Right lobe of liver (tissue), 6 donors: ENCODE measurements at regions not wholly inside any gene's neighbourhood (a gene's known extent, or its start where the extent isn't known, plus 50 kb on each side); places are given as distances from the start of the nearest gene placed in this dataset.

Source experiments
- ATAC-seq, 4 donors: fragments of 200-7000 bp; cut with Tn5 transposase; one replicate each; pipeline ENCODE4 v1.9.1; 2020; ENCODE audit warnings: mild to moderate bottlenecking in 4 of 4, moderate library complexity in 4 of 4
- DNase-seq, 3 donors: peaks; one replicate each; pipeline ENCODE4 v3.0.0-alpha.2; 2020
- H3K27ac ChIP-seq, 3 donors: fragments of 200-600 bp; one replicate each; pipeline ENCODE4 v1.8.0; 2022
- H3K27me3 ChIP-seq, 2 donors: fragments of 200-600 bp; one replicate each; pipeline ENCODE4 v1.8.0; 2022
- H3K36me3 ChIP-seq, 4 donors: fragments of 200-600 bp; sonication (generic) in 1 of 4; one replicate each; pipeline versions ENCODE4 v1.5.1 to v1.8.0; 2017 to 2022; ENCODE audit warnings: control low read depth in 1 of 4
- H3K4me1 ChIP-seq, 4 donors: fragments of 200-600 bp; sonication (generic) in 1 of 4; one replicate each; pipeline versions ENCODE4 v1.5.1 to v1.8.0; 2017 to 2022; ENCODE audit warnings: control low read depth in 1 of 4
- H3K4me3 ChIP-seq, 3 donors: fragments of 200-600 bp; one replicate each; pipeline ENCODE4 v1.8.0; 2022
- H3K9me3 ChIP-seq, 4 donors: fragments of 200-600 bp; sonication (generic) in 1 of 4; one replicate each; pipeline versions ENCODE4 v1.5.1 to v1.8.0; 2017 to 2022; ENCODE audit warnings: control low read depth in 1 of 4
- POLR2A ChIP-seq: fragments of 450-650 bp; IDR thresholded peaks from one replicate; pipeline ENCODE4 v1.6.1; 2017; ENCODE audit warnings: antibody characterized with exemption, mild to moderate bottlenecking
- WGBS: methylation state at CpG from one replicate; pipeline ENCODE4 v1.1.6; 2018; ENCODE audit warnings: low coverage, low lambda C conversion rate; ENCODE audit not compliant: insufficient coverage; ENCODE audit errors: missing lambda C conversion rate; 5-methylcytosine and 5-hydroxymethylcytosine counted together
- intact Hi-C, 2 donors: fragments of 100-400 bp; cut with DNase I; formaldehyde crosslinking; loops; one replicate each; pipeline versions ENCODE4 v1.11.2 to v1.14.1; 2022
- TF ChIP-seq, protein P1 (sequence below), 4 donors: fragments of 200-600 bp in 3 of 4; fragments of 450-650 bp in 1 of 4; IDR thresholded peaks; one replicate each; pipeline versions ENCODE4 v1.5.1 to v1.8.0; 2016 to 2022; ENCODE audit warnings: antibody characterized with exemption in 4 of 4, mild to moderate bottlenecking in 2 of 4
- donor health status: DM: no; HTN: yes; CAD: no.
- donor health status: DM: no; HTN: no; CAD: no.
- donor health status: DM: no; HTN: no; CAD: no.
- donor health status: DM: no; HTN: yes; CAD: no.
- donor health status: DM: no; HTN: yes; CAD: no.

DNA sequence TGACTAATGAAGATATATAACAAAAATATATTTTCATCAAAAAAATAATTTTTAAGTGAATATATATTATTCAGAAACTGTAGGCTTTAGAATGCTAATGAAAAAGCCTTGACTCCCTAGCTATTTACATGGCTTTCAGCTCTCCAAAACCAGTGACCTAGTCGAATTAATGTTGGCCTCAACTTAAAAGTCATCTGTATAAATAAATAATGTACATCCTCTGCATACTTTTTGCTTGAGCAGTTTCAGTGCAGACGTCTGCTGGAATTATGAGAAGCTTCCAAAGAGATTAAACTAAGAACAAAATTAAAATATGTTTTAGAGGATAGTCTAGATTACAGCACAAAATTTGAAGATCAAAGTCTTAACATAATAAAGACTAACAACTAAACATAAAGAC, 520.4 kb upstream of the ALCAM start:
- intact Hi-C loops = no loop called here
- no peaks in the 10 kb centered on the region for H3K9me3 ChIP-seq
- H3K27me3 ChIP-seq = no peaks in the 10 kb centered on the region
- no peak for DNase-seq
- H3K36me3 ChIP-seq = no peaks in the 10 kb centered on the region
- H3K27ac ChIP-seq = no peak overlapping the region
- H3K4me1 ChIP-seq = no peaks in the 10 kb centered on the region
- TF ChIP-seq POLR2A = no peak
- 17% methylated on average over 2 of the region's 2 CpGs for WGBS
- H3K4me3 ChIP-seq = no peak overlapping the region
- ATAC-seq = no peak

DNA sequence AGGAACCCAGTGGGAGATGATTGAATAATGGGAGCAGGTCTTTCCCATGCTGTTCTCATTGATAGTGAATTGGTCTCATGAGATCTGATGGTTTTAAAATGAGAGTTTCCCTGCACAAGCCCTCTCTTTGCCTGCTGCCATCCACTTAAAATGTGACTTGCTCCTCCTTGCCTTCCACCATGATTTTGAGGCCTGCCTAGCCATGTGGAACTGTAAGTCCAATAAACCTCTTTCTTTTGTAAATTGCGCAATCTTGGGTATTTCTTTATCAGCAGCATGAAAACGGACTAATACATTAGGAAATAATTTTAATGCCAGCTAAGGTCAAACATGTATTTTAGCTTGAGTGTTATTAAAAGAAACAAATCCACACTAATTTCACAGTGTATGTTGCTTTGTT, 517.6 kb upstream of the ALCAM start:
- no peak for DNase-seq
- H3K4me1 ChIP-seq = no peaks in the 10 kb centered on the region
- TF ChIP-seq, protein P1, sequence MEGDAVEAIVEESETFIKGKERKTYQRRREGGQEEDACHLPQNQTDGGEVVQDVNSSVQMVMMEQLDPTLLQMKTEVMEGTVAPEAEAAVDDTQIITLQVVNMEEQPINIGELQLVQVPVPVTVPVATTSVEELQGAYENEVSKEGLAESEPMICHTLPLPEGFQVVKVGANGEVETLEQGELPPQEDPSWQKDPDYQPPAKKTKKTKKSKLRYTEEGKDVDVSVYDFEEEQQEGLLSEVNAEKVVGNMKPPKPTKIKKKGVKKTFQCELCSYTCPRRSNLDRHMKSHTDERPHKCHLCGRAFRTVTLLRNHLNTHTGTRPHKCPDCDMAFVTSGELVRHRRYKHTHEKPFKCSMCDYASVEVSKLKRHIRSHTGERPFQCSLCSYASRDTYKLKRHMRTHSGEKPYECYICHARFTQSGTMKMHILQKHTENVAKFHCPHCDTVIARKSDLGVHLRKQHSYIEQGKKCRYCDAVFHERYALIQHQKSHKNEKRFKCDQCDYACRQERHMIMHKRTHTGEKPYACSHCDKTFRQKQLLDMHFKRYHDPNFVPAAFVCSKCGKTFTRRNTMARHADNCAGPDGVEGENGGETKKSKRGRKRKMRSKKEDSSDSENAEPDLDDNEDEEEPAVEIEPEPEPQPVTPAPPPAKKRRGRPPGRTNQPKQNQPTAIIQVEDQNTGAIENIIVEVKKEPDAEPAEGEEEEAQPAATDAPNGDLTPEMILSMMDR (IDR thresholded peaks at IDR 0.05) = no peak
- no peak for TF ChIP-seq POLR2A
- no peak for ATAC-seq
- intact Hi-C loops = no loop called here
- H3K9me3 ChIP-seq = no peaks in the 10 kb centered on the region
- 54% methylated on average over 2 of the region's 2 CpGs for whole genome bisulfite sequencing
- H3K27me3 ChIP-seq = no peaks in the 10 kb centered on the region
- no peaks in the 10 kb centered on the region for H3K36me3 ChIP-seq
- H3K4me3 ChIP-seq = no peak overlapping the region
- no peak overlapping the region for H3K27ac ChIP-seq

DNA sequence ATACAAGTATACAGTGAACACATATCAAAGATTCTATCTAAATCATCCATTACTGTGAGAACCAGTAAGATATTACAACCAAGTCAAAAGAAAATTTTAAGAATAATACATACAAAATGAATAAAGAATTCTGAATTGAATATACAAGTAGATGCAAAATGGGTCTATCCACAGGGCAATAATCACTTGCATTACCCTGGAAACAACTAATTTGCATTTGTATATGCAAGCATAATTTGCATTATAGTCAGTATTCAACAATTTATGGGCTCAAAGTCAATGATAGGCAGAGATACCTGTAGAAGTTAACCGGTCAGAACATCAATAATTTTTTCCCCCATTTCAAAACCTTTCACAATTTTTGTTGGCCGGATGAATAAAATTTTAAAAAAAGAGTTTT, 512.2 kb upstream of the ALCAM start:
- Histone ChIP-seq H3K9me3 (no peaks in the 10 kb centered on the region), H3K36me3 (no peaks in the 10 kb centered on the region), H3K27me3 (no peaks in the 10 kb centered on the region), H3K27ac (no peak overlapping the region), H3K4me1 (no peaks in the 10 kb centered on the region), H3K4me3 (no peak overlapping the region)
- ATAC-seq = no peak
- intact Hi-C loops = no loop called here
- TF ChIP-seq, protein P1 (IDR thresholded peaks at IDR 0.05) = no peak
- TF ChIP-seq POLR2A = no peak
- 51% methylated on average over 2 of the region's 2 CpGs for WGBS
- DNase-seq = no peak

DNA sequence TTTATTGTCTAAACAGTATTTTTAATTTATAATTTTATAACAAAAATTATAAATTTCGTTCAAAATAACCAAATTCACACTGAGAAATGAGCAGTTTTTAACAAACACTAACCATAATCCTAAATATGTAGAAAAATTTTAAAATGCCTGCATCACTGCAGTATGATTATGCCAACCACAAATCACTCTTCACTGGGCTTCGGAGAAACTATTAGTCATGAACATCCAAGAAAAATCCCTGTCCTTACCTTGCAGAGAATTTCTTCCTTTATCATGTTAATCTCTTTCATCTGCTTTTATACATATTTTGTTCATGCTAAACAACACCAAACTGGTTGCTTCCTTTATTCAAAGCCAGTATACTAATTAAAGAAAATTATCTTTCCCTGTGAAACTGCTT, 511.0 kb upstream of the ALCAM start:
- WGBS = 34% methylated on average over 2 of the region's 2 CpGs
- TF ChIP-seq, protein P1 (IDR thresholded peaks at IDR 0.05) = no peak
- TF ChIP-seq POLR2A = no peak

DNA sequence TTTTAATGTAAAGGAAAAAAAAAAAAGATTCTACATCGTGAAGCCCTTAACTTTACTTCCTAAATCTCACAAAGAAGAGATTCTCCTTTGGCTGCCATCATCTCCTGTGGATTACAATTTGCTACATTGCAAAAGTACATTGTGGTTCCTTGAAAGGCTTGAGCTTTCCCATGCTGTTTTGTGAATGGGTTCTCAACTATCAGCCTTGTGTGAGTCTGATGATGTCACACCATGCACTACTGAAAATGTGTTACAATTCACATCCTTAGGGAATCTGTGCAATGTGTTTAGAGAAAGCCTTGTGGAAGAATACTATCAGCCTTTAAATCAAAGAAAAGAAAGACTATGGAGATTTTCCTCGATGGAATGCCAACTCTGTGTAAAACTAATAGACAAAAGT, 510.0 kb upstream of the ALCAM start:
- H3K36me3 ChIP-seq = no peaks in the 10 kb centered on the region
- no peaks in the 10 kb centered on the region for H3K4me1 ChIP-seq
- intact Hi-C loops = no loop called here
- 29% methylated on average over 2 of the region's 2 CpGs for WGBS
- H3K9me3 ChIP-seq = no peaks in the 10 kb centered on the region
- TF ChIP-seq POLR2A = no peak
- no peaks in the 10 kb centered on the region for H3K27me3 ChIP-seq
- no peak for DNase-seq
- H3K27ac ChIP-seq = no peak overlapping the region
- ATAC-seq = no peak
- H3K4me3 ChIP-seq = no peak overlapping the region

More for the DNA sequence above, 511.0 kb upstream of the ALCAM start:
- DNase-seq = no peak
- Histone ChIP-seq H3K27ac (no peak overlapping the region), H3K27me3 (no peaks in the 10 kb centered on the region), H3K36me3 (no peaks in the 10 kb centered on the region), H3K4me1 (no peaks in the 10 kb centered on the region), H3K9me3 (no peaks in the 10 kb centered on the region), H3K4me3 (no peak overlapping the region)
- intact Hi-C loops = no loop called here
- no peak for ATAC-seq

DNA sequence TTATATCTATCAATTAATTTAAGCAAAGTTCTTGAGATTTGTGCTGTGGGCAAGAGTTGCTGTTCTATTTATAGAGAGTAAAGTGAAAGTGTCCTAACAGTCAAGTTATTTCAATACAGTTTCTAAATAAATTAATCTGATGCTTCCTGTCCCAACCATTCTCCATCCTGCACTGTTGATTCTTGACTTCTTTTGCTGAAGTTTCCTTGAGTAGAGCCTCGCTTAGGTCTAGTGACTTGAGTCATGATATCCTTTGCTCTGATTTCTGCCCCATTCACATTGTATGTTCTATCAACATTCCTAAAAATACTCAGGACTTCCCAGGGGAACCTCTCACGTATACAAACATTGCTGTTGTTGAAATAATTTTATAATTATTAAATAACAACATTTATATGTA, 498.4 kb upstream of the ALCAM start:
- H3K36me3 ChIP-seq = no peaks in the 10 kb centered on the region
- TF ChIP-seq, protein P1 (IDR thresholded peaks at IDR 0.05) = no peak
- no peak for TF ChIP-seq POLR2A
- DNase-seq = no peak
- intact Hi-C loops = no loop called here
- no peak overlapping the region for H3K4me3 ChIP-seq
- no peaks in the 10 kb centered on the region for H3K9me3 ChIP-seq
- no peaks in the 10 kb centered on the region for H3K27me3 ChIP-seq
- no peaks in the 10 kb centered on the region for H3K4me1 ChIP-seq
- 43% methylated on average over 2 of the region's 2 CpGs for WGBS
- no peak overlapping the region for H3K27ac ChIP-seq
- ATAC-seq = no peak
